Activated CD4-positive, alpha-beta memory T cell treated with anti-CD3 and anti-CD28 coated beads for 36 hours (primary cell): ENCODE measurements at regions not wholly inside any gene's neighbourhood (a gene's known extent, or its start where the extent isn't known, plus 50 kb on each side); places are given as distances from the start of the nearest gene placed in this dataset.

Experiments used
- CTCF ChIA-PET: fragments of 350-600 bp; sonication (Branson Sonifier 250); formaldehyde crosslinking; loops from one replicate; lab custom pipeline; 2021; ENCODE audit warnings: antibody characterized with exemption, inconsistent platforms; lab: Charles Lee
- POLR2A ChIA-PET: fragments of 350-600 bp; sonication (Branson Sonifier 250); formaldehyde crosslinking; loops from one replicate; lab custom pipeline; 2021; ENCODE audit warnings: antibody characterized with exemption; lab: Charles Lee
- DNase-seq: peaks from one replicate; pipeline ENCODE4 v3.0.0-alpha.2; 2020
- H3K27ac Mint-ChIP-seq: one replicate; pipeline ENCODE4 v1.8.0; 2021; ENCODE audit warnings: mixed read lengths
- H3K27me3 Mint-ChIP-seq: one replicate; pipeline ENCODE4 v1.8.0; 2021; ENCODE audit warnings: mixed read lengths
- H3K36me3 Mint-ChIP-seq: one replicate; pipeline ENCODE4 v1.8.0; 2021; ENCODE audit warnings: mixed read lengths
- H3K4me1 Mint-ChIP-seq: one replicate; pipeline ENCODE4 v1.8.0; 2021; ENCODE audit warnings: low read depth, mixed read lengths
- H3K4me3 Mint-ChIP-seq: one replicate; pipeline ENCODE4 v1.8.0; 2021; ENCODE audit warnings: mild to moderate bottlenecking, mixed read lengths
- H3K9me3 Mint-ChIP-seq: one replicate; pipeline ENCODE4 v1.8.0; 2021; ENCODE audit warnings: mixed read lengths
- intact Hi-C: fragments of 100-400 bp; cut with micrococcal nuclease; formaldehyde crosslinking; loops from one replicate; pipeline ENCODE4 v1.15.1; 2023

DNA sequence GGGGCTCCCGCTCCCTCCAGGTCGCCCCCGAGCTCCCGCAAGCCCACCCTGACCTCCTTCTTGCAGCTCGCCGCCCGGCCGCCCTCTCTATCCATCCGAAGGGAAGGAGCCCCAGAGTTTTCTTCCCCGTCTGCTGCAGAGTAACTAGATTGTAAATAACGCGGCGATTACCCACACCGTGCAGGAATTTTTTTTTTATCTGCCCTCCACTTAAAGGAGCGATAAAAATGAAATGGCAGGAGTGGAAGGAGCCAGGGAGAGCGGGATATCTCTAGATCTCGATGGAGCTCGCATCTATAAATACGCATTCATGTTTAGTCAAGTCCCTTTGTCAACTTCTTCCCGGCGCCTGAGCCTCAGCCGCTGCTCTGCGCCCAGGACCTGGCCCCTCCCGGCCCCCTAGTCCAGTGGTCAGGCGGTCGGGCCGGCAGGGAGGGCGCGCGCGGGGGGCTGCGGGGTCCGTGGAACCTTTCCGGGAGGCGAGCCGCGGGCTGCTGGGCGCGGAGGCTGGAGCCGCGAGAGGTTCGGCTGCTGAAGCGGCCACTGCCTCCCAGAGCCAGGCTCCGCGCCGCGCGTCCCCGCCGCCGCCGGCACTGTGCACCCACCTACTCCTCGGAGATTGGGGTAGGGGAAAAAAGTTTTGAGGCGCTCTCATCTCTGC is 386.0 kb downstream of the BCAT1 start:
- intact Hi-C loops: loop anchor here (2.0 to 5.0 kb wide), 2 partner anchors 162 to 274 kb away; no protein-coding TSS in a partner anchor
- no peak overlapping the region for H3K27ac Mint-ChIP-seq
- no peaks in the 10 kb centered on the region for H3K9me3 Mint-ChIP-seq
- no peaks in the 10 kb centered on the region for H3K36me3 Mint-ChIP-seq
- peaks cover 54% of the 10 kb centered on the region for H3K27me3 Mint-ChIP-seq
- peaks cover 19% of the 10 kb centered on the region for H3K4me1 Mint-ChIP-seq
- H3K4me3 Mint-ChIP-seq: peak overlapping the region; percentile 72
- ChIA-PET POLR2A (no interaction called here), CTCF (no interaction called here)
- no peak for DNase-seq

DNA sequence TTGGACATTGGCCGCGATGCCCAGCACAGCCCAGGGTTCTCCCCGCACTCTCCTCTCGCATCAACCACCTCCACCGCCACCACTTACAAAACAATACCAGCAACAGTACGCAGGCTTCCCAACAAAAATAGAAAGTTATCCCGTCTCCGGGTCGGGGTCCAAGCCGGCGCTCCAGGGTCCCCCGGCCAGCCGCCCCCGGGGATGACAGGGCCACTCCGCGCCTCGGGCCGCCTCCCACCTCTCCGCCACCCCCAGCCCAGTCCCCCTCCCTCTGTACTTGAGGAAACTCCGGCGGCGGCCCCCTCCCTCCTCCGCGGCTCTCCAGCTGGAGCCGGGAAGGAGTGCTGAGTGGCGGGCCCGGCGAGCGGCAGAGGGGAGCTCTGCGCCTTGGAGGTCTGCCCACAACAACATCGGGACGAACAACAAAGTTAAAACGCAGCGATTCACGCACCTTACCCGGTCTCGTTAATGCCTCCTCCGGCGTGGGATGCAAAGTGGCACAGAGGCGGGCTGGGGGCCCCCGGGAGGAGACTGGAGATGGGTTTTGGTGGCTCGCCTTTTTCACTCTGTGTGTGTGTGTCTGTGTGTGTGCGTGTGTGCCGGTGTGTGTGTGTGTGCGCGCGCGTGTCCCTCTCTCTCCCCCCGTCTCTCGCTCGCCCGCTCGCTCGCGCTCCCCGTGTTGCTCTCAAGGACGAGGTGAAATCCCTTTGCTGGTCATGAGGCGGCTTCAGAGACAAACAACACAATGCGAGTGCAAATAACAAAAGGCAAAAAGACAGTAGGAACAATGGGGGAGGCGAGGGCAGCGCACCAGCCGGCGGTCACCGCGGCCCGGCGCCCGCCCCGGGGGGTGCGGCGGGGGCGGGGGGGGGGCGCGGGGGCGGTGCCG is 386.8 kb downstream of the BCAT1 start:
- Mint-ChIP-seq H3K36me3 (no peaks in the 10 kb centered on the region), H3K27ac (no peak overlapping the region), H3K9me3 (no peaks in the 10 kb centered on the region), H3K4me1 (peaks cover 19% of the 10 kb centered on the region), H3K27me3 (peaks cover 56% of the 10 kb centered on the region), H3K4me3 (peak overlapping the region; percentile 72)
- DNase-seq: peak; percentile 31
- ChIA-PET POLR2A (no interaction called here), CTCF (no interaction called here)
- intact Hi-C loops: loop anchor here (2.0 to 5.0 kb wide), 2 partner anchors 163 to 275 kb away; no protein-coding TSS in a partner anchor

DNA sequence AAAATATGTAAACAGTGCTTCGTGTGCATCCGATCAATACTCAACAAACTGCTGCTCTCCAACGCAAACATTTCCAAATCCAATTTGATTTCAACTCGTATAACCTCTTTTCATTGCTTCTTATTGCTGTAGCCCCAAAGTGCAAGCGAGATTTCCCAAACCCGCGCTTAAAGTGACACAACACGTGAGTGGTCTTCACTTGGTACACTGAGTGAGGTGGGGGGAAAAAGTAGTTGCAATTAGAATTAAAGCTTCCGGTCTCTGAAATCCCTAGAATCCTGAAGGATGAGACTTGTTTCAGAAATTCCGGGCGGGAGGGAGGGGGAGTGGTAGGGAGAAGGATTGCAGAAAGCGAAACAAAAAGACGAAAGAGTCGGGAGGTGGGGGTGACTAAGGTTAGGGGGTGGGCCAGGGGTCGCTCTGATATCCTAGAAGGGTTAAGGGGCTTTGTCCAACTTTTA is 387.5 kb downstream of the BCAT1 start:
- H3K9me3 Mint-ChIP-seq: no peaks in the 10 kb centered on the region
- ChIA-PET CTCF (no interaction called here), POLR2A (no interaction called here)
- DNase-seq: no peak
- no peak overlapping the region for H3K27ac Mint-ChIP-seq
- H3K27me3 Mint-ChIP-seq: peaks cover 56% of the 10 kb centered on the region
- H3K4me3 Mint-ChIP-seq: peak overlapping the region; percentile 72
- peaks cover 19% of the 10 kb centered on the region for H3K4me1 Mint-ChIP-seq
- no peaks in the 10 kb centered on the region for H3K36me3 Mint-ChIP-seq
- intact Hi-C loops: loop anchor here (5.0 kb wide), 1 partner anchor 276 kb away; no protein-coding TSS in a partner anchor

DNA sequence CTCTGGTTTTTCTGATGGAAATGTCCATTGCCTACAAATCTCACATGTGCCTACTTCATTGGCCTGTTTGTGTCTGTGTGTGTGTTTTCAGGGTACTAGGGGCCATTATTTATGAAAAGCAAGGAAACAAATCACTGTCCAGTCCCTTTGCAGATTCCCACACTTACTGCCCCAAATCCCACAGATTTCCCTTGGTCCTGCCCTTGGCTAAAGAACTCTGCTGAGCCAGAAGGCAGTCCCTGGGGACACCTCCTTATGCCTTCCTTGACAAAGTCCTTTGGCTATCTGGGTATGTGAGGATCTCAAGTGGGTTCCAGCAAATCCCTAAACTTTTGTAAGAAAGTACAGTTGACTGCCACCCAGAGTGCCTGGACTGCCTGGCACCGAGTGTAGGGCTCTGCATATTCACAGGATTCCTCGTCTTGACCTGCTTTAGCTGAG is 388.1 kb downstream of the BCAT1 start:
- POLR2A ChIA-PET: no interaction called here

DNA sequence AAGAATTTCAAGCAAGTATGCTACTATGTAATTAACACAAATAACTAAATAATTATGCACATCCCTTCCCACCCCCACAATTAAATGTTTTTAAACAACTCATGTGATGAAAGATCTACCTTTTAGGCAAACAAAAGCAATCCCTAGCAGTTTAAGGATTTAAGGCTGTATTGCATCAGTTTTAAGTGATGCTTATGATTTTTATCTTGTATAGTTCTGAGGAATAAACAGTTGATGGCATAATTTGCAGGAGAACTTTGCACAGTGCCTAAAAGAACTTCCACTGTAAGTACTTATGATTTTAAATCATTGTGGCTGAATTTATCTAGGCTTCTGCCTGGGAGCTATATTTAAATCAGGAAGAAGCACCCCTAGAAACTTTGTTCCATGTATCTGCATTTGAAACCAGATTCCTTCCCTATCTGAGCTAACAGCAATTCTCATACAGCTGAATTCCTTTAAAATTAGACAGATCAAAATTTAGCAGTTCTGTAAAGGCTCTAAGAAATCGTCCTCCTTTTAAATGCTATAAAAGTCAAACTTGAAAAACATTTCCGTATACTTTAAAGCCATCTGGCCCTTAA is 388.6 kb downstream of the BCAT1 start:
- POLR2A ChIA-PET: no interaction called here
- Mint-ChIP-seq H3K4me3 (no peak overlapping the region), H3K36me3 (no peaks in the 10 kb centered on the region), H3K9me3 (no peaks in the 10 kb centered on the region), H3K27me3 (peaks cover 54% of the 10 kb centered on the region), H3K4me1 (peaks cover 19% of the 10 kb centered on the region), H3K27ac (no peak overlapping the region)
- CTCF ChIA-PET: no interaction called here
- DNase-seq: no peak
- intact Hi-C loops: loop anchor here (5.0 kb wide), 1 partner anchor 277 kb away; no protein-coding TSS in a partner anchor

More for the DNA sequence above, 388.1 kb downstream of the BCAT1 start:
- Mint-ChIP-seq H3K9me3 (no peaks in the 10 kb centered on the region), H3K27me3 (peaks cover 56% of the 10 kb centered on the region), H3K27ac (no peak overlapping the region), H3K4me3 (peak overlapping the region; percentile 72), H3K36me3 (no peaks in the 10 kb centered on the region), H3K4me1 (peaks cover 19% of the 10 kb centered on the region)
- DNase-seq: no peak
- intact Hi-C loops: loop anchor here (5.0 kb wide), 1 partner anchor 276 kb away; no protein-coding TSS in a partner anchor
- CTCF ChIA-PET: no interaction called here

DNA sequence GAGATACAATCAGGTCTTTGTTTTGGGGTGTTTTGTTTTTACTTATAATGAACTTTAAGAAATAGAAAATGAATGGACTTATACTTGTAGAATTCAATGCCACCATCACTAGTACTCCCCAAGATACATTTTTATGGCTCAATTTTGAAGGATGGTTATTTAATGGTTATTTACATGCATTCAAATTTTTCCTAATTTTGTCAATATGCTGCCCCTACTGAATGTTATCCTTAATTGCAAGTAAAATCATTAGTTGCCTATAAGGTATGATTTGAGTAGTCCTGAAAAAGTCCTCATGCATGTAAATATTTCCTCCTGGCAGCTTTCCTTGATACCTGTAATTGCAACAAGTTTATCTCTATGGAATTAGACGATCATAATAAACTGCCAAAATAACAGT is 391.2 kb downstream of the BCAT1 start:
- DNase-seq: no peak
- ChIA-PET POLR2A (no interaction called here), CTCF (no interaction called here)
- H3K36me3 Mint-ChIP-seq: no peaks in the 10 kb centered on the region
- peaks cover 3% of the 10 kb centered on the region for H3K9me3 Mint-ChIP-seq
- intact Hi-C loops: no loop called here
- H3K27ac Mint-ChIP-seq: no peak overlapping the region
- no peak overlapping the region for H3K4me3 Mint-ChIP-seq
- peaks cover 9% of the 10 kb centered on the region for H3K4me1 Mint-ChIP-seq
- H3K27me3 Mint-ChIP-seq: peaks cover 34% of the 10 kb centered on the region

DNA sequence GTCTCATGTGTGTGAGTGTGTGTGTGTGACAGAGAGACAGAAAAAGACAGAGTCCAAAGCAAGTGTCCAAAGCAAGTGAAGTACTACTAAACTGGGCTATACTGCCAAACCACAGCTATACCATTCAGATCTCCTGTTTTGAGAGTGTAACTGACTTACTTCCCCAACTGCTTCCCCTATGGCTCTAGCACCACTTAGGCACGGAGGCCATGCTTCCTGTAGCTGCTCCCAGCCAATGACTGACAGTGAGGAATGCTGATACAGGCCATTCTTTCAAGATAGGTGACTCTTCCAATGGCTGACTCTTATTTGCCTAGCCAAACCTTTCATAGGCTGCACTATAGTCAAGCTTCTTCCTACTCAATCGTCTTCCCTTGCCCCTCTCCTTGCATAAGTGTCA is 393.2 kb downstream of the BCAT1 start:
- POLR2A ChIA-PET: no interaction called here
- no peaks in the 10 kb centered on the region for H3K36me3 Mint-ChIP-seq

DNA sequence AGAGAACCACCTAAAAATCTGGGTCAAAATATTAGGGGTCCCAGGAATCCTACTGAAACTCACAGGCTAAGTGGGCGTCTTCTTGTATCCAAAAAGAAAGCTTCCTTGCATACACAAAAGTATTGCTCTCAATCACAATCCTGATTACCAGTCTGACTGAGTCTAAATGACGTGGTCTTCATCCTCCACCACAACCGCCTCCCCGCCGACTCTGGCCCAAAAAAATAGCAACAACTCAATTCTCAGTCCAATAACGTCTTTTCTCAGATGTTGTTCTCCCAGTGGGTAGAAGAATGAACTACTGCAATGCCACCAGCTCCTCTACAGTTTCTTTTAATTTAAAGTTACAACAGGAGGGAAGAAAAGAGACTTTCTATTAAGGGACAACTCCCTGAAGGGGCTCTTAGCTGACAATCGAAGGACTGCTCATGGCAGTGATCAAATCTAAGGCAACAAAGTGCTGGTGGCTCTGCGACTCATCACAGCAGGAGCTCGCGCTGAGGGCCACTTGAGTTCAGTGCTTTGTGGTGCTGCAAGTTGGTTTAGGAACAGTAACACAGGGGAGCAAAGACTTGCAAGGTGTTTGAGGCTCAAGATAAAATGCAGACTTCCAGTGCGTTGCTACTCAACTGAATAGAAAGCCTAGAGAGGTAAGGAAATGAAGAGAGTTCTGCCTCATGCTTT is 394.1 kb downstream of the BCAT1 start:
- no peak for DNase-seq
- no peak overlapping the region for H3K4me3 Mint-ChIP-seq
- peaks cover 12% of the 10 kb centered on the region for H3K27me3 Mint-ChIP-seq
- ChIA-PET CTCF (no interaction called here), POLR2A (no interaction called here)
- intact Hi-C loops: no loop called here
- peaks cover 3% of the 10 kb centered on the region for H3K9me3 Mint-ChIP-seq
- H3K36me3 Mint-ChIP-seq: no peaks in the 10 kb centered on the region
- no peaks in the 10 kb centered on the region for H3K4me1 Mint-ChIP-seq
- no peak overlapping the region for H3K27ac Mint-ChIP-seq

More for the DNA sequence above, 393.2 kb downstream of the BCAT1 start:
- intact Hi-C loops: no loop called here
- Mint-ChIP-seq H3K27ac (no peak overlapping the region), H3K4me3 (no peak overlapping the region), H3K4me1 (no peaks in the 10 kb centered on the region), H3K27me3 (peaks cover 18% of the 10 kb centered on the region), H3K9me3 (peaks cover 3% of the 10 kb centered on the region)
- CTCF ChIA-PET: no interaction called here
- no peak for DNase-seq

DNA sequence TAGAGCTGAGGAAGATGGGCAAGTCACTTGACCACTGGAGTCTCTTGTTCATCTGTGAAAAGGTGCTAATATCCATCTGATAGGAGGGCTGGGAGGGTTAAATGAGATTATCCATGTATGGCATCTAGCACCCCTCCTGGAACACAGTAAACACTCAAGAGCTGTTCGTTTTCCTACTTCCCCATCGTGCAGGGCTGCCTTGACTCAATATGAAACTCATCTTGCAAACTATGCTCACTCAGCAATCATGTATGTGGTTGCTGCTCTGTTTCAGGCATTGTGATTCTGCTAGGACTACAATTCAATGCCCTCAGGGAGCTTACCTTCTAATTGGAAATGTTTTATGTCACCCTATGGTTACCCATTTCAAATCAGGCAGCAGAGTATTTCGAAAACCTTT is 395.6 kb downstream of the BCAT1 start:
- intact Hi-C loops: no loop called here
- Mint-ChIP-seq H3K27me3 (peaks cover 6% of the 10 kb centered on the region), H3K9me3 (peaks cover 3% of the 10 kb centered on the region), H3K36me3 (no peaks in the 10 kb centered on the region), H3K4me3 (no peak overlapping the region), H3K27ac (no peak overlapping the region), H3K4me1 (no peaks in the 10 kb centered on the region)
- ChIA-PET CTCF (no interaction called here), POLR2A (no interaction called here)
- no peak for DNase-seq

DNA sequence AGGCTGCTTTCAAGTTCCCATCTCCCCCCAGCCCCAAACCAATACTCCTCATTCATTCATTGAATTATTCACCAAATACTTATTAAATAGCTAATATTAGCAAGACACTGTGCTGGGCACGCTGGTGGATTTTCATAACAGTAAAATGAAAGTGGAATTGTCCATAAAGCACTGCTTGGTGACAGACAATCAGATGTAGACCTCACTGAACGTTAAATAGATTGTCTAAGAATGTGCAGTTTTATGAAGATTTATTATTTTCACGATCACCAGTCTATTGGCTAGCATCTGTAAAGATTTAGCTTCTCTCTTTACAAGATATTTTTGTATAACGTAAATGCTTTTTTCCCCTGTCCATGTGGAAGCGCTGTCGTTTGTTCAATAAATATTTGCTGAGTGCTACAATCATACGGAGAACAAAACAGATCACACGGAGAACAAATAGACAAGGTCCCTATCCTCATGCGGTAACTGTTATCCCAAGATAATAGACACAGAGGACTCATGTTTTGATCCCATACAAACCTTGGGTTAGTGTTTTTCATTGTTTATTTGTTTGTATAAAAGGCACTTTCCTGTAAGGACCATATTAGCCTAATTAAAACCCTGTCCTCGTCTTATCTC is 397.6 kb downstream of the BCAT1 start:
- ChIA-PET CTCF (no interaction called here), POLR2A (no interaction called here)
- no peak for DNase-seq
- Mint-ChIP-seq H3K27me3 (peaks cover 2% of the 10 kb centered on the region), H3K36me3 (no peaks in the 10 kb centered on the region), H3K4me3 (no peak overlapping the region), H3K27ac (no peak overlapping the region), H3K4me1 (no peaks in the 10 kb centered on the region), H3K9me3 (peaks cover 3% of the 10 kb centered on the region)
- intact Hi-C loops: no loop called here

DNA sequence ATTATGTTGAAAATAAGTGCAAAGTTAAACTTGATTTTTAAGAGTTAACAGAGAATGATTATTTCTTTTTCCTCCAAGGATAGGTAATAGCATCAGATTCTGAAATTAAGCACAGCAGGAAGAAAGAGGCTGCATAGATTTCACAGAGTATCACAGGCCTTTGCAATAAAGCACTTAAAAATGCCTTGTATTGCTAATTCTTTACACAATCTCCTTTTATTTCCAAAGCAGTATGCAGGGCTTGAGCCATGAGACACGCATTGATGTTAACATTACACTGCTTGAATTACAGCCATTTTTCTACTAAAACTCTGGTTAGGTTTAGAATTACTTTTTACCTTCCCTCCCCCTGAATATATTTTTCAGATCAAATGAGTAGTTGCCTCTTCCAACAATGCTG is 398.3 kb downstream of the BCAT1 start:
- CTCF ChIA-PET: no interaction called here
- H3K9me3 Mint-ChIP-seq: peaks cover 3% of the 10 kb centered on the region
- H3K27me3 Mint-ChIP-seq: peaks cover 2% of the 10 kb centered on the region
- H3K4me3 Mint-ChIP-seq: no peak overlapping the region
- POLR2A ChIA-PET: no interaction called here
- no peak overlapping the region for H3K27ac Mint-ChIP-seq
- no peaks in the 10 kb centered on the region for H3K4me1 Mint-ChIP-seq
- no peaks in the 10 kb centered on the region for H3K36me3 Mint-ChIP-seq
- intact Hi-C loops: no loop called here
- DNase-seq: no peak
